H9 (cell line): ENCODE measurements at regions not wholly inside any gene's neighbourhood (a gene's known extent, or its start where the extent isn't known, plus 50 kb on each side); places are given as distances from the start of the nearest gene placed in this dataset.
A peak's percentile ranks its signal among the peaks of the same experiment; 100 is the strongest.

Experiments
- DNase-seq: peaks from one replicate; pipeline ENCODE4 v3.0.0-alpha.2; 2017
- H2AFZ ChIP-seq: one replicate; pipeline ENCODE4 v1.6.1; 2013; ENCODE audit warnings: mild to moderate bottlenecking, low read length, control low read depth, moderate library complexity
- H2AK5ac ChIP-seq: 2 replicates; pipeline ENCODE4 v1.6.1; 2013; ENCODE audit warnings: low read length, control low read depth, mixed read lengths; ENCODE audit not compliant: insufficient read length
- H2BK120ac ChIP-seq: one replicate; pipeline ENCODE4 v1.6.1; 2013; ENCODE audit warnings: low read depth, mild to moderate bottlenecking, low read length, control low read depth, inconsistent platforms; ENCODE audit not compliant: poor library complexity, severe bottlenecking
- H2BK12ac ChIP-seq: 2 replicates; pipeline ENCODE4 v1.6.1; 2013; ENCODE audit warnings: low read length, control low read depth, mixed read lengths, low read depth; ENCODE audit not compliant: insufficient read length
- H2BK15ac ChIP-seq: 2 replicates; pipeline ENCODE4 v1.6.1; 2013; ENCODE audit warnings: low read depth, low read length, control low read depth
- H2BK20ac ChIP-seq: one replicate; pipeline ENCODE4 v1.6.1; 2013; ENCODE audit warnings: low read depth, mild to moderate bottlenecking, low read length, control low read depth, inconsistent platforms; ENCODE audit not compliant: poor library complexity, severe bottlenecking
- H2BK5ac ChIP-seq: 2 replicates; pipeline ENCODE4 v1.6.1; 2013; ENCODE audit warnings: low read length, control low read depth, mixed read lengths; ENCODE audit not compliant: insufficient read length
- H3K14ac ChIP-seq: 2 replicates; pipeline ENCODE4 v1.6.1; 2013; ENCODE audit warnings: low read length, control low read depth; ENCODE audit not compliant: insufficient read depth
- H3K18ac ChIP-seq: 2 replicates; pipeline ENCODE4 v1.6.1; 2013; ENCODE audit warnings: low read depth, mild to moderate bottlenecking, mixed read lengths, low read length, control low read depth; ENCODE audit not compliant: insufficient read length
- H3K23ac ChIP-seq: 2 replicates; pipeline ENCODE4 v1.6.1; 2013; ENCODE audit warnings: low read length, control low read depth, mixed read lengths, low read depth; ENCODE audit not compliant: insufficient read length
- H3K23me2 ChIP-seq: 2 replicates; pipeline ENCODE4 v1.6.1; 2013; ENCODE audit warnings: low read depth, mild to moderate bottlenecking, mixed read lengths, low read length, control low read depth; ENCODE audit not compliant: insufficient read length, poor library complexity, severe bottlenecking
- H3K27ac ChIP-seq: 2 replicates; pipeline ENCODE4 v1.5.1; 2013; ENCODE audit warnings: low read length, control low read depth, mixed read lengths, low read depth; ENCODE audit not compliant: insufficient read length
- H3K27me3 ChIP-seq: 2 replicates; pipeline ENCODE4 v1.6.1; 2013; ENCODE audit warnings: low read length, control low read depth, inconsistent platforms; ENCODE audit not compliant: insufficient read depth
- H3K4ac ChIP-seq: 2 replicates; pipeline ENCODE4 v1.6.1; 2013; ENCODE audit warnings: low read depth, mild to moderate bottlenecking, control low read depth, inconsistent platforms, low read length, moderate library complexity
- H3K4me1 ChIP-seq: 2 replicates; pipeline ENCODE4 v1.6.1; 2013; ENCODE audit warnings: low read length, control low read depth, inconsistent platforms; ENCODE audit not compliant: insufficient read depth
- H3K4me2 ChIP-seq: 2 replicates; pipeline ENCODE4 v1.6.1; 2013; ENCODE audit warnings: low read length, control low read depth, mixed read lengths; ENCODE audit not compliant: insufficient read length, insufficient read depth
- H3K56ac ChIP-seq: 2 replicates; pipeline ENCODE4 v1.6.1; 2013; ENCODE audit warnings: low read depth, mild to moderate bottlenecking, mixed read lengths, low read length, control low read depth; ENCODE audit not compliant: insufficient read length
- H3K79me1 ChIP-seq: 2 replicates; pipeline ENCODE4 v1.6.1; 2013; ENCODE audit warnings: low read depth, mild to moderate bottlenecking, moderate library complexity, low read length, control low read depth, inconsistent platforms; ENCODE audit not compliant: insufficient read depth, poor library complexity, severe bottlenecking
- H3K79me2 ChIP-seq: 2 replicates; pipeline ENCODE4 v1.6.1; 2013; ENCODE audit warnings: low read length, control low read depth, inconsistent platforms; ENCODE audit not compliant: insufficient read depth
- H3K9ac ChIP-seq: 2 replicates; pipeline ENCODE4 v1.6.1; 2013; ENCODE audit warnings: low read length, control low read depth, mixed read lengths; ENCODE audit not compliant: insufficient read length; ENCODE audit errors: extremely low read depth
- H3K9me3 ChIP-seq: one replicate; pipeline ENCODE4 v1.6.1; 2013; ENCODE audit warnings: low read depth, low read length, inconsistent platforms; ENCODE audit not compliant: control insufficient read depth
- H3T11ph ChIP-seq: one replicate; pipeline ENCODE4 v1.6.1; 2013; ENCODE audit warnings: mild to moderate bottlenecking, low read length, control low read depth, inconsistent platforms
- H4K20me1 ChIP-seq: one replicate; pipeline ENCODE4 v1.6.1; 2013; ENCODE audit not compliant: control insufficient read depth, insufficient read length, insufficient read depth
- H4K5ac ChIP-seq: 2 replicates; pipeline ENCODE4 v1.6.1; 2013; ENCODE audit warnings: low read depth, mild to moderate bottlenecking, mixed read lengths, low read length, control low read depth; ENCODE audit not compliant: insufficient read length
- H4K8ac ChIP-seq: replicated peaks from 2 replicates; pipeline ENCODE4 v1.6.1; 2013; ENCODE audit warnings: low read length, control low read depth, mixed read lengths, low read depth; ENCODE audit not compliant: insufficient read length
- H4K91ac ChIP-seq: 2 replicates; pipeline ENCODE4 v1.6.1; 2013; ENCODE audit warnings: low read depth, mild to moderate bottlenecking, moderate library complexity, mixed read lengths, low read length, control low read depth; ENCODE audit not compliant: insufficient read length
- H3K27ac Mint-ChIP-seq, 3 experiments: 2 replicates in 2 of 3; 3 replicates in 1 of 3; pipeline ENCODE4 v1.8.0; 2020 to 2021; ENCODE audit warnings: mixed read lengths in 3 of 3, mild to moderate bottlenecking in 1 of 3, moderate library complexity in 1 of 3
- H3K27me3 Mint-ChIP-seq: 2 replicates; pipeline ENCODE4 v1.8.0; 2021; ENCODE audit warnings: low read depth, mild to moderate bottlenecking, moderate library complexity, mixed read lengths
- H3K36me3 Mint-ChIP-seq, 3 experiments: 2 replicates in 2 of 3; 3 replicates in 1 of 3; pipeline ENCODE4 v1.8.0; 2020 to 2021; ENCODE audit warnings: low read depth in 3 of 3, mixed read lengths in 3 of 3; ENCODE audit not compliant: insufficient read depth in 1 of 3
- H3K4me1 Mint-ChIP-seq, 2 experiments: 2 replicates each; pipeline ENCODE4 v1.8.0; 2020; ENCODE audit warnings: mixed read lengths in 2 of 2
- H3K4me3 Mint-ChIP-seq, 2 experiments: 2 replicates in 1 of 2; 3 replicates in 1 of 2; pipeline ENCODE4 v1.8.0; 2020 to 2021; ENCODE audit warnings: mild to moderate bottlenecking in 2 of 2, mixed read lengths in 2 of 2, moderate library complexity in 1 of 2
- H3K9me3 Mint-ChIP-seq, 2 experiments: 2 replicates in 1 of 2; 3 replicates in 1 of 2; pipeline ENCODE4 v1.8.0; 2020; ENCODE audit warnings: mild to moderate bottlenecking in 2 of 2, mixed read lengths in 2 of 2, moderate library complexity in 1 of 2
- CTCF ChIP-seq: fragments of 200-600 bp; sonication (generic); conservative IDR thresholded peaks from 3 replicates; pipeline ENCODE4 v1.8.0; 2021; ENCODE audit warnings: antibody characterized with exemption, mild to moderate bottlenecking
- WGBS: extraction: QIAGEN DNeasy Blood & Tissue Kit; methylation state at CpG from one replicate; pipeline ENCODE4 v1.1.7; 2013; ENCODE audit warnings: missing lambda C conversion rate, low lambda C conversion rate, mixed read lengths; ENCODE audit not compliant: insufficient read length; ENCODE audit errors: extremely low coverage; 5-methylcytosine and 5-hydroxymethylcytosine counted together

- H4K20me1 ChIP-seq = no peaks in the 10 kb centered on the region
- H3K36me3 Mint-ChIP-seq = no peaks in the 10 kb centered on the region; a peak in 1 of 7 replicates
- no peak overlapping the region for H2BK20ac ChIP-seq
- H3K4me1 ChIP-seq = no peaks in the 10 kb centered on the region
- H2BK15ac ChIP-seq = no peak overlapping the region
- no peak overlapping the region for H3K27ac Mint-ChIP-seq
- no peak overlapping the region for H4K8ac ChIP-seq
- no peak overlapping the region for H3K9ac ChIP-seq
- no peaks in the 10 kb centered on the region for H3K79me1 ChIP-seq
- no peak overlapping the region for H3T11ph ChIP-seq
- no peak overlapping the region for H4K5ac ChIP-seq
- H2AK5ac ChIP-seq = no peak overlapping the region
- no CpG with 5 or more reads among the region's 7 CpGs for WGBS
- H3K14ac ChIP-seq = no peak overlapping the region
- H3K56ac ChIP-seq = no peak overlapping the region
- H3K18ac ChIP-seq = no peak overlapping the region
- H2BK5ac ChIP-seq = no peak overlapping the region
- no peaks in the 10 kb centered on the region for H3K79me2 ChIP-seq
- no peak overlapping the region for H3K4me2 ChIP-seq
- peaks cover 2% of the 10 kb centered on the region; the same call in 1 of the 2 replicates for H3K27me3 Mint-ChIP-seq
- DNase-seq = peak; percentile 83
- H3K4me3 Mint-ChIP-seq = no peak overlapping the region
- no peak overlapping the region for H3K4ac ChIP-seq
- H2BK12ac ChIP-seq = no peak overlapping the region
- TF ChIP-seq CTCF = peak; percentile 64
- H3K23me2 ChIP-seq = no peaks in the 10 kb centered on the region
- H3K23ac ChIP-seq = no peak overlapping the region
- H2AFZ ChIP-seq = no peak overlapping the region
- H3K4me1 Mint-ChIP-seq = peaks cover 4 to 12% of the 10 kb centered on the region in 2 experiments; a peak in 3 of 4 replicates
- H3K9me3 ChIP-seq = no peaks in the 10 kb centered on the region
- H2BK120ac ChIP-seq = no peak overlapping the region
- no peak overlapping the region for H4K91ac ChIP-seq
- H3K27ac ChIP-seq = no peak overlapping the region
- no peaks in the 10 kb centered on the region for H3K27me3 ChIP-seq
- H3K9me3 Mint-ChIP-seq = no peaks in the 10 kb centered on the region
These were observed 78.6 kb downstream of the LINC00237 start for GRCh38 chr20:21027569-21027968.
